ENCODE measurements at regions not wholly inside any gene's neighbourhood (a gene's known extent, or its start where the extent isn't known, plus 50 kb on each side); places are given as distances from the start of the nearest gene placed in this dataset.

GRCh38 chr1:223489439-223489838, 96.2 kb downstream of the CCDC185 start:
- DNase-seq: no peak

DNA sequence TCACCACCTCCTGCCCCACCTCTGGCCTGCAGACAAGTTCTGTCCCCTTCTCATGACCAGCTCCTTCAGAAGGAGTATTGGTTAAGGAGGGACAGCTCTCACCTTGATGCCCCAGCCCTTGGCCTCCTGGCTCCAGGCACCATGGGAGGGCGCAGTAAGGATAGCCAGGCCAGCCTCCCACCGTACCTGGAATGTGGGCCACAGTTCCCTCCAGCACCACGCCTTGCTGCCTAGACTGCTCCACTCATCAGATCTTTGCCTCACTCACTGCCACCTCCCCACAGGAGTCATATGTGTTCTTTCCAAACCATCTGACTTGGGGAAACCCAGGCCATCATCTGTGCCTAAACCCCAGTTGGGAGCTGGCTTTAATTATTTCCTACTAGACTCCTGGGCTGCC, 97.0 kb downstream of the CCDC185 start:
- DNase-seq: no peak
